ENCODE measurements at regions not wholly inside any gene's neighbourhood (a gene's known extent, or its start where the extent isn't known, plus 50 kb on each side); places are given as distances from the start of the nearest gene placed in this dataset.

- TF ChIP-seq POLR2AphosphoS5 (IDR thresholded peaks at IDR 0.05; ENCODE audit: low read depth, low read length) = no peak
- no peak for TF ChIP-seq FOXP2 (optimal IDR thresholded peaks at IDR 0.05; ENCODE audit: borderline replicate concordance, extremely low read depth, extremely low read length, insufficient read depth)
- TF ChIP-seq TAF1 (IDR thresholded peaks at IDR 0.05; ENCODE audit: borderline replicate concordance, insufficient read depth, low read length) = no peak
- no peak for TF ChIP-seq REST (IDR thresholded peaks at IDR 0.05; ENCODE audit: insufficient read depth in 1 of 2, low read depth in 2 of 2, low read length in 2 of 2)
- no peak for TF ChIP-seq SIN3A (IDR thresholded peaks at IDR 0.05; ENCODE audit: borderline replicate concordance, insufficient read depth, low read length)
Measured at GRCh38 chr10:129274748-129275474, 192.1 kb upstream of the MGMT start.

- no peak for TF ChIP-seq REST (IDR thresholded peaks at IDR 0.05; ENCODE audit: insufficient read depth in 1 of 2, low read depth in 2 of 2, low read length in 2 of 2)
- no peak for TF ChIP-seq POLR2AphosphoS5 (IDR thresholded peaks at IDR 0.05; ENCODE audit: low read depth, low read length)
- no peak for TF ChIP-seq FOXP2 (optimal IDR thresholded peaks at IDR 0.05; ENCODE audit: borderline replicate concordance, extremely low read depth, extremely low read length, insufficient read depth)
- no peak for TF ChIP-seq SIN3A (IDR thresholded peaks at IDR 0.05; ENCODE audit: borderline replicate concordance, insufficient read depth, low read length)
- no peak for TF ChIP-seq TAF1 (IDR thresholded peaks at IDR 0.05; ENCODE audit: borderline replicate concordance, insufficient read depth, low read length)
Measured at GRCh38 chr10:129275886-129276285, 191.2 kb upstream of the MGMT start.

- TF ChIP-seq REST (IDR thresholded peaks at IDR 0.05; ENCODE audit: insufficient read depth in 1 of 2, low read depth in 2 of 2, low read length in 2 of 2) (no peak), POLR2AphosphoS5 (IDR thresholded peaks at IDR 0.05; ENCODE audit: low read depth, low read length) (no peak)
Measured at GRCh38 chr10:129277084-129277483, 190.0 kb upstream of the MGMT start.

GRCh38 chr10:129277841-129278240 lies 189.2 kb upstream of the MGMT start:
- no peak for TF ChIP-seq POLR2AphosphoS5 (IDR thresholded peaks at IDR 0.05; ENCODE audit: low read depth, low read length)

- TF ChIP-seq TAF1 (IDR thresholded peaks at IDR 0.05; ENCODE audit: borderline replicate concordance, insufficient read depth, low read length) (no peak), SIN3A (IDR thresholded peaks at IDR 0.05; ENCODE audit: borderline replicate concordance, insufficient read depth, low read length) (no peak), REST (IDR thresholded peaks at IDR 0.05; ENCODE audit: insufficient read depth in 1 of 2, low read depth in 2 of 2, low read length in 2 of 2) (no peak), POLR2AphosphoS5 (IDR thresholded peaks at IDR 0.05; ENCODE audit: low read depth, low read length) (no peak), FOXP2 (optimal IDR thresholded peaks at IDR 0.05; ENCODE audit: borderline replicate concordance, extremely low read depth, extremely low read length, insufficient read depth) (no peak)
Measured at GRCh38 chr10:129278686-129279085, 188.4 kb upstream of the MGMT start.

Measured in PFSK-1 (cell line).